Smooth muscle cell (in vitro differentiated cells): ENCODE measurements at regions not wholly inside any gene's neighbourhood (a gene's known extent, or its start where the extent isn't known, plus 50 kb on each side); places are given as distances from the start of the nearest gene placed in this dataset.
"Not testable (repeated sequence)": the region's sequence is repeated elsewhere in the genome, so short reads cannot be mapped to it uniquely, and the experiment has no call there.

Experiments used
- DNase-seq: peaks from one replicate; lab custom pipeline; 2025; ENCODE audit not compliant: unreplicated experiment; lab: John Stamatoyannopoulos, UW
- H2AFZ ChIP-seq: fragments of 200-600 bp; sonication (generic); 2 replicates; pipeline ENCODE4 v1.6.0; 2016; ENCODE audit warnings: antibody characterized with exemption, low read depth, mild to moderate bottlenecking
- H3F3A ChIP-seq: fragments of 200-600 bp; sonication (generic); 2 replicates; pipeline ENCODE4 v1.6.0; 2017; ENCODE audit warnings: antibody characterized with exemption, low read depth
- H3K27ac ChIP-seq: fragments of 200-600 bp; sonication (generic); 2 replicates; pipeline ENCODE4 v1.5.1; 2016; ENCODE audit warnings: low read depth, mild to moderate bottlenecking
- H3K27me3 ChIP-seq: fragments of 200-600 bp; sonication (generic); 2 replicates; pipeline ENCODE4 v1.6.1; 2016; ENCODE audit warnings: low read depth, mild to moderate bottlenecking
- H3K36me3 ChIP-seq: fragments of 200-600 bp; sonication (generic); 2 replicates; pipeline ENCODE4 v1.5.1; 2016; ENCODE audit warnings: low read depth
- H3K4me1 ChIP-seq: fragments of 200-600 bp; sonication (generic); 2 replicates; pipeline ENCODE4 v1.5.1; 2016; ENCODE audit warnings: low read depth
- H3K4me2 ChIP-seq: fragments of 200-600 bp; sonication (generic); 2 replicates; pipeline ENCODE4 v1.6.0; 2016; ENCODE audit warnings: mild to moderate bottlenecking
- H3K4me3 ChIP-seq: fragments of 200-600 bp; sonication (generic); 2 replicates; pipeline ENCODE4 v1.5.1; 2016; ENCODE audit warnings: mild to moderate bottlenecking
- H3K79me2 ChIP-seq: fragments of 200-600 bp; sonication (generic); 2 replicates; pipeline ENCODE4 v1.6.0; 2016; ENCODE audit warnings: low read depth, mild to moderate bottlenecking
- H3K9ac ChIP-seq: fragments of 200-600 bp; sonication (generic); 2 replicates; pipeline ENCODE4 v1.6.0; 2016; ENCODE audit warnings: low read depth
- H3K9me3 ChIP-seq: fragments of 200-600 bp; sonication (generic); replicated peaks from 2 replicates; pipeline ENCODE4 v1.5.1; 2016; ENCODE audit warnings: low read depth
- H4K20me1 ChIP-seq: fragments of 200-600 bp; sonication (generic); 2 replicates; pipeline ENCODE4 v1.6.0; 2016; ENCODE audit warnings: low read depth
- CTCF ChIP-seq: fragments of 200-600 bp; sonication (generic); IDR thresholded peaks from 2 replicates; pipeline ENCODE4 v1.5.1; 2017; ENCODE audit warnings: borderline replicate concordance, mild to moderate bottlenecking, antibody characterized with exemption; ENCODE audit not compliant: insufficient read depth, poor library complexity, severe bottlenecking
- WGBS: methylation state at CpG from one replicate; pipeline ENCODE4 v1.1.7; 2016; ENCODE audit warnings: low lambda C conversion rate; 5-methylcytosine and 5-hydroxymethylcytosine counted together

DNA sequence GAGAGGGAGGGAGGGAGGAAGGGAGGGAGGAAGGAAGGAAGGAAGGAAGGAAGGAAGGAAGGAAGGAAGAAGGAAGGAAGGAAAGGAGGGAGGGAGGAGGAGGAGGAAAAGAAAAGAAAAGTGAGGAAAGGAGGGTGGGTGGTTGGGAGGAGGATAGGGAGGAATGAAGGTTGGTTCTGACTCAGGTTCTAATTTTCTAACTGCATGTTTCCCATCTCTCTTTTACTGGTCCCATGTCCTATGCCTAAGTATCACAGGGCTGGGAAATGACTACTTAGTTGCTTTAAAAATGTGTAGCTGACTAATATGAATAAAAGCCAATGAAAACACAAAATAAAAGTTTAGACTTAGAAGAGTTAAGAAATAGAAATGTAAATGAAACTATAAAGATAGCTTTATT is 890.9 kb upstream of the POT1 start:
- H3K27ac ChIP-seq, result no peak overlapping the region
- H2AFZ ChIP-seq, result no peak overlapping the region
- no peaks in the 10 kb centered on the region for H3K27me3 ChIP-seq
- no peak for DNase-seq
- no peak overlapping the region for H3K9ac ChIP-seq
- H3K36me3 ChIP-seq, result no peaks in the 10 kb centered on the region
- no peaks in the 10 kb centered on the region for H3K79me2 ChIP-seq
- H4K20me1 ChIP-seq, result no peaks in the 10 kb centered on the region
- no peak overlapping the region for H3K4me3 ChIP-seq
- H3K4me2 ChIP-seq, result no peak overlapping the region
- H3F3A ChIP-seq, result no peaks in the 10 kb centered on the region
- no peak for TF ChIP-seq CTCF
- no peaks in the 10 kb centered on the region for H3K9me3 ChIP-seq
- H3K4me1 ChIP-seq, result no peaks in the 10 kb centered on the region

DNA sequence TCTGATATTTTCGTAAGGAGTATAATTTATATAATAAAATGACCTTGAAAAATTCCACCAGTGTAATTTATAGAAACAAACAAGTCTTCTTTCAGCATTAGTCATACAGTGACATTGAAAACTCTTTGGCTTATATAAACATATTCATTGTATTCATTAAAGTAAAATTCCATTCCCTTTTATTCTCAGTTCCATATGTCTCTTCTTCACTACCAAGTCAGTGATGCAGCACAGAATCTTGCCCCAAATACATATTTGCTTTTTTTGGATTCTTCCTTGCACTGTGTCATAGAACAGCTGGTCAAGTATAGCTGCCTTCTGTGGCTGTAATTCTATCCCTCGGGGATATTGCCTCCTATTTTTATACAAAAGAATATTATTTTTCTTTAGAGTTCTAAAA is 884.5 kb upstream of the POT1 start:
- Histone ChIP-seq H3K36me3 (no peaks in the 10 kb centered on the region), H3K79me2 (no peaks in the 10 kb centered on the region), H4K20me1 (no peaks in the 10 kb centered on the region), H3F3A (no peaks in the 10 kb centered on the region), H3K4me2 (peak overlapping the region; percentile 38), H3K9ac (no peak overlapping the region), H3K4me3 (no peak overlapping the region), H3K27me3 (no peaks in the 10 kb centered on the region), H3K4me1 (no peaks in the 10 kb centered on the region), H2AFZ (no peak overlapping the region), H3K27ac (no peak overlapping the region), H3K9me3 (no peaks in the 10 kb centered on the region)
- DNase-seq, result no peak
- no peak for TF ChIP-seq CTCF
- WGBS, result 74% methylated on average over 2 of the region's 2 CpGs

- not testable (repeated sequence) for H3K4me1 ChIP-seq, H3K9me3 ChIP-seq, DNase-seq, H2AFZ ChIP-seq, H3K4me3 ChIP-seq, H4K20me1 ChIP-seq, H3F3A ChIP-seq, H3K79me2 ChIP-seq, H3K4me2 ChIP-seq, H3K9ac ChIP-seq, H3K36me3 ChIP-seq, H3K27ac ChIP-seq, H3K27me3 ChIP-seq
- 90% methylated on average over 4 of the region's 4 CpGs for WGBS
Observed at GRCh38 chr7:125806491-125806890, 876.9 kb upstream of the POT1 start.

DNA sequence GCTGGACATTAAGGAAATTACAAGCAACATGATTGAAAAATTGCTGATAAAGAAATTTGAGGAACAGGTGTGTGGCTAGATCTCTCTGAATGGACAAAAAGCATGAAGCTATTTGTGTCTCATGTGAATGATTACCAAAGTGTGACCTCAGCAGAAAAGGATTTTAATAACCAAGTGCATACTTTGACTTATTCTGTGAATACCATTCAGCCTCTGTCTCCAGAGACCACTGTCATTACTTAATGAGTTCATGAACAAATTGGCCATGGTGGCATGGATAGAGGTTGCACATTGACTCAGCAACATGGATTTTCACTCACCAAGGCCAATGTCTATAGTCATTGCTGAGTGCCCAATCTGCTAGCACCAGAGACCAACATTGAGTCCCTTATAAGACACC is 874.6 kb upstream of the POT1 start:
- Histone ChIP-seq H3K79me2 (no peaks in the 10 kb centered on the region), H3K27ac (no peak overlapping the region), H3K27me3 (no peaks in the 10 kb centered on the region), H4K20me1 (no peaks in the 10 kb centered on the region), H2AFZ (no peak overlapping the region), H3K4me3 (no peak overlapping the region), H3K9ac (no peak overlapping the region), H3F3A (no peaks in the 10 kb centered on the region), H3K36me3 (no peaks in the 10 kb centered on the region), H3K9me3 (no peaks in the 10 kb centered on the region), H3K4me1 (no peaks in the 10 kb centered on the region), H3K4me2 (no peak overlapping the region)
- DNase-seq, result no peak
- no peak for TF ChIP-seq CTCF
